Astrocyte (in vitro differentiated cells and primary cell): ENCODE measurements at regions not wholly inside any gene's neighbourhood (a gene's known extent, or its start where the extent isn't known, plus 50 kb on each side); places are given as distances from the start of the nearest gene placed in this dataset.

ENCODE experiments used
- DNase-seq: peaks from one replicate; pipeline ENCODE4 v3.0.0-alpha.2; 2010; ENCODE audit warnings: low read depth
- FAIRE-seq: peaks from 2 replicates; lab custom pipeline; 2011; peaks lifted over from hg19 to GRCh38; lab: Jason Lieb, UNC
- H2AFZ ChIP-seq: 2 replicates; pipeline ENCODE4 v1.6.0; 2012; ENCODE audit warnings: low read depth, low read length, inconsistent platforms
- H3K27ac ChIP-seq: 2 replicates; pipeline ENCODE4 v1.5.1; 2011; ENCODE audit warnings: low read depth, low read length, inconsistent platforms
- H3K27me3 ChIP-seq: 2 replicates; pipeline ENCODE4 v1.6.0; 2011; ENCODE audit warnings: low read length, inconsistent platforms; ENCODE audit not compliant: insufficient read depth
- H3K36me3 ChIP-seq: 2 replicates; pipeline ENCODE4 v1.5.1; 2011; ENCODE audit warnings: low read length, inconsistent platforms; ENCODE audit not compliant: insufficient read depth
- H3K4me1 ChIP-seq: 2 replicates; pipeline ENCODE4 v1.5.1; 2011; ENCODE audit warnings: low read length, inconsistent platforms; ENCODE audit not compliant: insufficient read depth
- H3K4me2 ChIP-seq: 2 replicates; pipeline ENCODE4 v1.6.0; 2012; ENCODE audit warnings: low read length, inconsistent platforms
- H3K4me3 ChIP-seq: 2 replicates; pipeline ENCODE4 v1.5.1; 2011; ENCODE audit warnings: low read depth, mild to moderate bottlenecking, low read length, inconsistent platforms; ENCODE audit not compliant: insufficient read depth
- H3K79me2 ChIP-seq: 2 replicates; pipeline ENCODE4 v1.6.0; 2012; ENCODE audit warnings: mild to moderate bottlenecking, low read length, inconsistent platforms; ENCODE audit not compliant: insufficient read depth
- H3K9ac ChIP-seq: 2 replicates; pipeline ENCODE4 v1.6.0; 2012; ENCODE audit warnings: mild to moderate bottlenecking, low read length, inconsistent platforms
- H3K9me3 ChIP-seq: 2 replicates; pipeline ENCODE4 v1.5.1; 2012; ENCODE audit warnings: low read depth, mild to moderate bottlenecking, low read length, inconsistent platforms; ENCODE audit not compliant: insufficient read depth
- H4K20me1 ChIP-seq: 2 replicates; pipeline ENCODE4 v1.6.0; 2012; ENCODE audit warnings: low read length, inconsistent platforms; ENCODE audit not compliant: insufficient read depth
- H3K27ac Mint-ChIP-seq: one replicate; pipeline ENCODE4 v1.8.0; 2021; ENCODE audit warnings: mild to moderate bottlenecking, mixed read lengths; ENCODE audit not compliant: unreplicated experiment
- H3K27me3 Mint-ChIP-seq: one replicate; pipeline ENCODE4 v1.8.0; 2021; ENCODE audit warnings: low read depth, mixed read lengths; ENCODE audit not compliant: unreplicated experiment
- H3K36me3 Mint-ChIP-seq: one replicate; pipeline ENCODE4 v1.8.0; 2021; ENCODE audit warnings: low read depth, mixed read lengths; ENCODE audit not compliant: unreplicated experiment
- H3K4me1 Mint-ChIP-seq: one replicate; pipeline ENCODE4 v1.8.0; 2021; ENCODE audit warnings: low read depth, mixed read lengths; ENCODE audit not compliant: unreplicated experiment
- H3K4me3 Mint-ChIP-seq: one replicate; pipeline ENCODE4 v1.8.0; 2021; ENCODE audit warnings: mild to moderate bottlenecking, moderate library complexity, mixed read lengths; ENCODE audit not compliant: unreplicated experiment
- H3K9me3 Mint-ChIP-seq: one replicate; pipeline ENCODE4 v1.8.0; 2021; ENCODE audit warnings: mild to moderate bottlenecking, mixed read lengths; ENCODE audit not compliant: unreplicated experiment
- EZH2 ChIP-seq: IDR thresholded peaks from 2 replicates; pipeline ENCODE4 v1.6.1; 2012; ENCODE audit warnings: mild to moderate bottlenecking, low read length, inconsistent platforms; ENCODE audit not compliant: insufficient read depth
- TF ChIP-seq, protein P1 (sequence below): IDR thresholded peaks from 2 replicates; pipeline ENCODE4 v1.5.1; 2011; ENCODE audit warnings: low read depth, mild to moderate bottlenecking, inconsistent platforms, low read length, moderate library complexity; ENCODE audit not compliant: insufficient read depth

GRCh38 chr17:34155947-34156346, 99.1 kb upstream of the CCL2 start:
- no peak overlapping the region for H3K4me2 ChIP-seq
- H3K4me3 Mint-ChIP-seq: no peak overlapping the region
- H3K27ac ChIP-seq: no peak overlapping the region
- no peak for TF ChIP-seq EZH2
- TF ChIP-seq, protein P1, sequence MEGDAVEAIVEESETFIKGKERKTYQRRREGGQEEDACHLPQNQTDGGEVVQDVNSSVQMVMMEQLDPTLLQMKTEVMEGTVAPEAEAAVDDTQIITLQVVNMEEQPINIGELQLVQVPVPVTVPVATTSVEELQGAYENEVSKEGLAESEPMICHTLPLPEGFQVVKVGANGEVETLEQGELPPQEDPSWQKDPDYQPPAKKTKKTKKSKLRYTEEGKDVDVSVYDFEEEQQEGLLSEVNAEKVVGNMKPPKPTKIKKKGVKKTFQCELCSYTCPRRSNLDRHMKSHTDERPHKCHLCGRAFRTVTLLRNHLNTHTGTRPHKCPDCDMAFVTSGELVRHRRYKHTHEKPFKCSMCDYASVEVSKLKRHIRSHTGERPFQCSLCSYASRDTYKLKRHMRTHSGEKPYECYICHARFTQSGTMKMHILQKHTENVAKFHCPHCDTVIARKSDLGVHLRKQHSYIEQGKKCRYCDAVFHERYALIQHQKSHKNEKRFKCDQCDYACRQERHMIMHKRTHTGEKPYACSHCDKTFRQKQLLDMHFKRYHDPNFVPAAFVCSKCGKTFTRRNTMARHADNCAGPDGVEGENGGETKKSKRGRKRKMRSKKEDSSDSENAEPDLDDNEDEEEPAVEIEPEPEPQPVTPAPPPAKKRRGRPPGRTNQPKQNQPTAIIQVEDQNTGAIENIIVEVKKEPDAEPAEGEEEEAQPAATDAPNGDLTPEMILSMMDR: no peak
- H4K20me1 ChIP-seq: no peaks in the 10 kb centered on the region
- no peak overlapping the region for H3K27ac Mint-ChIP-seq
- H3K4me3 ChIP-seq: no peak overlapping the region
- no peaks in the 10 kb centered on the region for H3K36me3 ChIP-seq
- DNase-seq (no peak), FAIRE-seq (no peak)
- peaks cover 3% of the 10 kb centered on the region for H3K9me3 Mint-ChIP-seq
- H3K27me3 ChIP-seq: peaks cover 23% of the 10 kb centered on the region
- H3K27me3 Mint-ChIP-seq: peaks cover 75% of the 10 kb centered on the region
- H3K36me3 Mint-ChIP-seq: peaks cover 2% of the 10 kb centered on the region
- peaks cover 3% of the 10 kb centered on the region for H3K4me1 ChIP-seq
- H3K9ac ChIP-seq: no peak overlapping the region
- peaks cover 15% of the 10 kb centered on the region for H3K4me1 Mint-ChIP-seq
- H3K79me2 ChIP-seq: no peaks in the 10 kb centered on the region
- no peak overlapping the region for H2AFZ ChIP-seq
- H3K9me3 ChIP-seq: peaks cover 5% of the 10 kb centered on the region

- H3K4me2 ChIP-seq: peak overlapping the region; percentile 73
- H2AFZ ChIP-seq: no peak overlapping the region
These were observed 98.7 kb upstream of the CCL2 start for GRCh38 chr17:34156401-34156740.

More at GRCh38 chr17:34156401-34156740, 98.7 kb upstream of the CCL2 start:
- no peaks in the 10 kb centered on the region for H3K79me2 ChIP-seq
- Mint-ChIP-seq H3K4me3 (peak overlapping the region; percentile 84), H3K36me3 (peaks cover 2% of the 10 kb centered on the region), H3K4me1 (peaks cover 11% of the 10 kb centered on the region), H3K27ac (no peak overlapping the region), H3K9me3 (peaks cover 3% of the 10 kb centered on the region), H3K27me3 (peaks cover 76% of the 10 kb centered on the region)
- peaks cover 23% of the 10 kb centered on the region for H3K27me3 ChIP-seq
- no peaks in the 10 kb centered on the region for H3K36me3 ChIP-seq
- H3K4me3 ChIP-seq: no peak overlapping the region
- peaks cover 3% of the 10 kb centered on the region for H3K4me1 ChIP-seq
- H3K9me3 ChIP-seq: peaks cover 5% of the 10 kb centered on the region
- no peak for DNase-seq
- no peak overlapping the region for H3K9ac ChIP-seq
- FAIRE-seq: no peak
- TF ChIP-seq EZH2: no peak
- TF ChIP-seq, protein P1: no peak
- H3K27ac ChIP-seq: no peak overlapping the region
- H4K20me1 ChIP-seq: no peaks in the 10 kb centered on the region
